ENCODE measurements at regions not wholly inside any gene's neighbourhood (a gene's known extent, or its start where the extent isn't known, plus 50 kb on each side); places are given as distances from the start of the nearest gene placed in this dataset.

DNA sequence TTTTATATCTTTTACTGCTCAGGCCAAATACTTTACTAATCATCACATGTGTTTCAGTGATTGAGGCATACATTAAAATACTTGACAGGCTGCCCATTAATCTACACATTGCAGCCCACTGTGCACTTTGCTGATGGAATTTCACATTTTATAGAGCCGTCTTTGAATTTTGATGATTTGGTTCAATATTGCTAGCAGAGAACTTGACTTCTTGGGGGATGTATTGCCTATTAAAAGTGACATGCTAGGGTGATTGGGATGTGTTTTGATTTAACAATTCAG, 1291.0 kb upstream of the GYPC start:
- no peak for TF ChIP-seq NFYC (CRISPR knock-in tag; IDR thresholded peaks at IDR 0.05)
- no peak for TF ChIP-seq TGIF2 (CRISPR knock-in tag; IDR thresholded peaks at IDR 0.05)
- TF ChIP-seq ZNF44 (CRISPR knock-in tag; IDR thresholded peaks at IDR 0.05) = no peak
- TF ChIP-seq ZNF800 (CRISPR knock-in tag; IDR thresholded peaks at IDR 0.05) = no peak
- TF ChIP-seq HOXD1 (CRISPR knock-in tag; IDR thresholded peaks at IDR 0.05) = no peak
- no peak for TF ChIP-seq HNRNPLL (IDR thresholded peaks at IDR 0.05; ENCODE audit: low read depth, low read length, poor library complexity, severe bottlenecking)
- TF ChIP-seq POGK (CRISPR knock-in tag; conservative IDR thresholded peaks at IDR 0.05) = no peak
- TF ChIP-seq HDAC2 (CRISPR knock-in tag; IDR thresholded peaks at IDR 0.05) = no peak
- TF ChIP-seq ZNF296 (CRISPR knock-in tag; conservative IDR thresholded peaks at IDR 0.05) = no peak
- TF ChIP-seq, protein P1, sequence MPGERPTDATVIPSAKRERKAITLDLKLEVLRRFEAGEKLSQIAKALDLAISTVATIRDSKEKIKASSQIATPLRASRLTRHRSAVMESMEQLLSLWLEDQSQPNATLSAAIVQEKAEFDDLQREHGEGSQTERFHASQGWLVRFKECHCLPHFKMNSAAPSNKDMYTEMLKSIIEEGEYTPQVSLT (CRISPR knock-in tag; IDR thresholded peaks at IDR 0.05; ENCODE audit: borderline replicate concordance, low read depth) = no peak
- TF ChIP-seq ZBTB7A (CRISPR knock-in tag; IDR thresholded peaks at IDR 0.05) = no peak
- TF ChIP-seq ZNF17 (CRISPR knock-in tag; IDR thresholded peaks at IDR 0.05) = no peak
- TF ChIP-seq, protein P2, sequence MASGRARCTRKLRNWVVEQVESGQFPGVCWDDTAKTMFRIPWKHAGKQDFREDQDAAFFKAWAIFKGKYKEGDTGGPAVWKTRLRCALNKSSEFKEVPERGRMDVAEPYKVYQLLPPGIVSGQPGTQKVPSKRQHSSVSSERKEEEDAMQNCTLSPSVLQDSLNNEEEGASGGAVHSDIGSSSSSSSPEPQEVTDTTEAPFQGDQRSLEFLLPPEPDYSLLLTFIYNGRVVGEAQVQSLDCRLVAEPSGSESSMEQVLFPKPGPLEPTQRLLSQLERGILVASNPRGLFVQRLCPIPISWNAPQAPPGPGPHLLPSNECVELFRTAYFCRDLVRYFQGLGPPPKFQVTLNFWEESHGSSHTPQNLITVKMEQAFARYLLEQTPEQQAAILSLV (CRISPR knock-in tag; IDR thresholded peaks at IDR 0.05; ENCODE audit: borderline replicate concordance) = no peak
- TF ChIP-seq ZNF607 (CRISPR knock-in tag; IDR thresholded peaks at IDR 0.05; ENCODE audit: borderline replicate concordance) = no peak
- TF ChIP-seq RFX5 (IDR thresholded peaks at IDR 0.05; ENCODE audit: low read depth, low read length) = no peak
- no peak for TF ChIP-seq PBX2 (CRISPR knock-in tag; IDR thresholded peaks at IDR 0.05)
- intact Hi-C loops (cut with micrococcal nuclease; ENCODE audit: unreplicated experiment) = no loop called here
- 0% methylated on average over 1 of the region's 1 CpG for WGBS (ENCODE audit: low lambda C conversion rate)

More for the DNA sequence above, 1291.0 kb upstream of the GYPC start:
- in situ Hi-C loops (cut with HindIII; ENCODE audit: extremely low pct_ligation_motif_present, low pct_unique_long_range_greater_than_20kb) = no loop called here
- Histone ChIP-seq H3K4me3 (replicated peaks in 1 of 3; ENCODE audit: insufficient read depth in 1 of 3, low read depth in 2 of 3, low read length in 3 of 3) (no peak overlapping the region), H3K9me3 (ENCODE audit: low read length) (peaks cover 62% of the 10 kb centered on the region), H3K4me1 (ENCODE audit: insufficient read depth, low read length) (no peaks in the 10 kb centered on the region), H4K20me1 (ENCODE audit: insufficient read depth, low read length) (no peaks in the 10 kb centered on the region), H3K27ac (ENCODE audit: extremely low read length, insufficient read depth, low read length) (no peak overlapping the region), H3K27me3 (ENCODE audit: control insufficient read depth in 1 of 2, insufficient read depth in 2 of 2, low read length in 2 of 2) (no peaks in the 10 kb centered on the region), H3K79me2 (ENCODE audit: insufficient read depth, low read length) (no peaks in the 10 kb centered on the region), H3K4me2 (ENCODE audit: low read depth, low read length) (no peak overlapping the region), H3K36me3 (replicated peaks in 1 of 2; ENCODE audit: control insufficient read depth in 1 of 2, insufficient read depth in 2 of 2, low read length in 2 of 2) (no peaks in the 10 kb centered on the region), H2AFZ (ENCODE audit: low read length) (no peak overlapping the region), H3K9ac (ENCODE audit: insufficient read depth, low read depth, low read length) (no peak overlapping the region)
- DNase-seq (ENCODE audit: low spot score) (no peak), FAIRE-seq (no peak), ATAC-seq (no peak)
- CTCF ChIA-PET (ENCODE audit: low intra/inter-chr PET ratio, low total read pairs) = no interaction called here
- POLR2A ChIA-PET = no interaction called here
- no TSS peak for BruUV-seq (replicated peaks)

Measured in HepG2 (cell line).